ENCODE measurements at regions not wholly inside any gene's neighbourhood (a gene's known extent, or its start where the extent isn't known, plus 50 kb on each side); places are given as distances from the start of the nearest gene placed in this dataset.

- no peak for TF ChIP-seq EZH2 (IDR thresholded peaks at IDR 0.05)
- TF ChIP-seq CTCF (IDR thresholded peaks at IDR 0.05): no peak
- no peak for TF ChIP-seq EZH2phosphoT487 (IDR thresholded peaks at IDR 0.05)
Observed at GRCh38 chr4:165651901-165652300, 221.1 kb upstream of the TLL1 start.
